Chondrocyte (in vitro differentiated cells): ENCODE measurements at regions not wholly inside any gene's neighbourhood (a gene's known extent, or its start where the extent isn't known, plus 50 kb on each side); places are given as distances from the start of the nearest gene placed in this dataset.

Source experiments
- DNase-seq: peaks from one replicate; pipeline ENCODE4 v3.0.0; 2021; ENCODE audit warnings: mixed read lengths, low spot score
- H3K27ac Mint-ChIP-seq: one replicate; pipeline ENCODE4 v1.8.0; 2021; ENCODE audit warnings: mild to moderate bottlenecking, moderate library complexity, mixed read lengths; ENCODE audit not compliant: unreplicated experiment
- H3K27me3 Mint-ChIP-seq: 2 replicates; pipeline ENCODE4 v1.8.0; 2021; ENCODE audit warnings: low read depth, mixed read lengths
- H3K36me3 Mint-ChIP-seq: 2 replicates; pipeline ENCODE4 v1.8.0; 2021; ENCODE audit warnings: low read depth, mixed read lengths
- H3K4me1 Mint-ChIP-seq: 2 replicates; pipeline ENCODE4 v1.8.0; 2021; ENCODE audit warnings: low read depth, mild to moderate bottlenecking, mixed read lengths
- H3K4me3 Mint-ChIP-seq: one replicate; pipeline ENCODE4 v1.8.0; 2021; ENCODE audit warnings: mild to moderate bottlenecking, moderate library complexity, mixed read lengths; ENCODE audit not compliant: unreplicated experiment
- H3K9me3 Mint-ChIP-seq: 2 replicates; pipeline ENCODE4 v1.8.0; 2021; ENCODE audit warnings: low read depth, mixed read lengths
- CTCF ChIP-seq: fragments of 200-600 bp; sonication (generic); IDR thresholded peaks from 2 replicates; pipeline ENCODE4 v1.5.0; 2021; ENCODE audit warnings: antibody characterized with exemption, mild to moderate bottlenecking, moderate library complexity

DNA sequence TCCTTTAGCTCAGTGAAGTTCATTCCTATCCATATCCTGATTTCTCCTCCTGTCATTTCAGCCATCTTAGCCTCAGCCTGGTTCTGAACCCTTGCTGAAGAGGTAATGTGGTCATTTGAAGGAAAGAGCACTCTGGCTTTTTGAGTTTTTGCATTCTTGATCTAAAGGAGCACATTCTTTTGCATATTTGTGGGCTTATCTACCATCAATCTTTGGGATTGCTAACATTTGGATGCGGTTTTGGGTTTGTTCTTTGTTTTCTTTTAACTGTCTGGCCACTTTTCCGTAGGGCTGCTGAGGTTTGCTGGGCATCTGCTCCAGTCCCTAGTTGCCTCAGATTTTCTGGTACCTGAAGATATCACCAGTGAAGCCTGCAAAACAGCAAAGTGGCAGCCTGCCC lies 238.3 kb downstream of the EPM2A start:
- H3K4me3 Mint-ChIP-seq: no peak overlapping the region
- DNase-seq: no peak
- peaks cover 35% of the 10 kb centered on the region for H3K9me3 Mint-ChIP-seq
- peaks cover 2% of the 10 kb centered on the region for H3K36me3 Mint-ChIP-seq
- H3K27ac Mint-ChIP-seq: no peak overlapping the region
- H3K4me1 Mint-ChIP-seq: no peaks in the 10 kb centered on the region
- TF ChIP-seq CTCF: no peak
- no peaks in the 10 kb centered on the region for H3K27me3 Mint-ChIP-seq

- no peaks in the 10 kb centered on the region for H3K27me3 Mint-ChIP-seq
- no peak overlapping the region for H3K4me3 Mint-ChIP-seq
- no peaks in the 10 kb centered on the region for H3K4me1 Mint-ChIP-seq
- H3K9me3 Mint-ChIP-seq: peaks cover 26% of the 10 kb centered on the region
- H3K27ac Mint-ChIP-seq: no peak overlapping the region
- DNase-seq: no peak
- no peak for TF ChIP-seq CTCF
- H3K36me3 Mint-ChIP-seq: peaks cover 2% of the 10 kb centered on the region
These were observed 236.9 kb downstream of the EPM2A start for GRCh38 chr6:145498425-145498824.

DNA sequence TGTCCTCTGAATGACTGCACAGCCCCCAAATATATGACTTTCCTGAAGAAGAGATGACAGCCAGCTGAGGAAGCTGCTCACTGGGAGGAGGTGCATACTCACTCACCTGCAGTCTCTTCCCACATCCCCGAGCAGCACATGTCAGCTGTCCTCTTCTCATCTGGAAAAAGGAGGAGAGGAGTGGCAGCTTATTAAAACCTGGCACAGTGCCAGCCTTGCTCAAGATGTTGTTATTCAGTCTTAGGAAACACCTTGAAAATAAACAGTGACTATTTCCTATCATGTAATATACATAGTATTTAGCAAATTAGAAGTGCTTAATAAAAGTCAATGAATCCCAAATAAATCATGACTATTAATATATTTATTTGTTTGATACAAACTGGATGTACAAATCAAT lies 232.9 kb downstream of the EPM2A start:
- no peaks in the 10 kb centered on the region for H3K4me1 Mint-ChIP-seq
- DNase-seq: no peak
- H3K36me3 Mint-ChIP-seq: no peaks in the 10 kb centered on the region
- H3K9me3 Mint-ChIP-seq: peaks cover 3% of the 10 kb centered on the region
- TF ChIP-seq CTCF: no peak
- H3K27me3 Mint-ChIP-seq: no peaks in the 10 kb centered on the region
- no peak overlapping the region for H3K27ac Mint-ChIP-seq
- no peak overlapping the region for H3K4me3 Mint-ChIP-seq

GRCh38 chr6:145506136-145506535 lies 229.2 kb downstream of the EPM2A start:
- DNase-seq: no peak
- H3K4me3 Mint-ChIP-seq: no peak overlapping the region
- no peaks in the 10 kb centered on the region for H3K27me3 Mint-ChIP-seq
- H3K36me3 Mint-ChIP-seq: no peaks in the 10 kb centered on the region
- peaks cover 29% of the 10 kb centered on the region for H3K9me3 Mint-ChIP-seq
- H3K27ac Mint-ChIP-seq: no peak overlapping the region
- no peaks in the 10 kb centered on the region for H3K4me1 Mint-ChIP-seq
- no peak for TF ChIP-seq CTCF

- Mint-ChIP-seq H3K4me1 (no peaks in the 10 kb centered on the region), H3K36me3 (no peaks in the 10 kb centered on the region), H3K9me3 (peaks cover 33% of the 10 kb centered on the region), H3K27me3 (no peaks in the 10 kb centered on the region), H3K27ac (no peak overlapping the region), H3K4me3 (no peak overlapping the region)
- DNase-seq: no peak
- TF ChIP-seq CTCF: no peak
These were observed 228.8 kb downstream of the EPM2A start for GRCh38 chr6:145506565-145506964.
